ENCODE measurements at regions not wholly inside any gene's neighbourhood (a gene's known extent, or its start where the extent isn't known, plus 50 kb on each side); places are given as distances from the start of the nearest gene placed in this dataset.

DNA sequence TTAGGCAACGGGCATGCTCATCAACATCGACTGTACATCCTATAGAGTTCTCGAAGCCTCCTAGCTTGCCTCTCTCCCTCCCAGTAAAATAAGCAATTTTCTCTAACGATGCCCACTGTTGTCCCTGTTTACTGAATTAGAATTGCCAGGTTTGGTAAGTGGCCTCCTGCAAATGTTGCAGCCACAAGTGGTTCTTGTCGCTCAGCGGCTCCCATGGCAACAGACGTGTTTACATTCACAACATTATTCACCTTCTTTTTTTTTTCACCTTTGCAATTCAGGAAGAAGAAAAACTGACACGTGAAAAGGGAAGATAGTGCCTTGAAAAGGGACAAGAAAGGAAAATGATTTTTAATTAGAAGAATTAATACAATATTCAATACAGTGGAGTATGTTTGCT lies 100.9 kb upstream of the PKP2 start:
- TF ChIP-seq, protein P1, sequence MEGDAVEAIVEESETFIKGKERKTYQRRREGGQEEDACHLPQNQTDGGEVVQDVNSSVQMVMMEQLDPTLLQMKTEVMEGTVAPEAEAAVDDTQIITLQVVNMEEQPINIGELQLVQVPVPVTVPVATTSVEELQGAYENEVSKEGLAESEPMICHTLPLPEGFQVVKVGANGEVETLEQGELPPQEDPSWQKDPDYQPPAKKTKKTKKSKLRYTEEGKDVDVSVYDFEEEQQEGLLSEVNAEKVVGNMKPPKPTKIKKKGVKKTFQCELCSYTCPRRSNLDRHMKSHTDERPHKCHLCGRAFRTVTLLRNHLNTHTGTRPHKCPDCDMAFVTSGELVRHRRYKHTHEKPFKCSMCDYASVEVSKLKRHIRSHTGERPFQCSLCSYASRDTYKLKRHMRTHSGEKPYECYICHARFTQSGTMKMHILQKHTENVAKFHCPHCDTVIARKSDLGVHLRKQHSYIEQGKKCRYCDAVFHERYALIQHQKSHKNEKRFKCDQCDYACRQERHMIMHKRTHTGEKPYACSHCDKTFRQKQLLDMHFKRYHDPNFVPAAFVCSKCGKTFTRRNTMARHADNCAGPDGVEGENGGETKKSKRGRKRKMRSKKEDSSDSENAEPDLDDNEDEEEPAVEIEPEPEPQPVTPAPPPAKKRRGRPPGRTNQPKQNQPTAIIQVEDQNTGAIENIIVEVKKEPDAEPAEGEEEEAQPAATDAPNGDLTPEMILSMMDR (IDR thresholded peaks at IDR 0.05; ENCODE audit: low read depth, low read length, poor library complexity, severe bottlenecking), result no peak
- no peak for TF ChIP-seq EZH2phosphoT487 (IDR thresholded peaks at IDR 0.05; ENCODE audit: borderline replicate concordance, low read length)
